ENCODE measurements at regions not wholly inside any gene's neighbourhood (a gene's known extent, or its start where the extent isn't known, plus 50 kb on each side); places are given as distances from the start of the nearest gene placed in this dataset.

- TF ChIP-seq CTCF (conservative IDR thresholded peaks at IDR 0.05) (no peak), ZFX (IDR thresholded peaks at IDR 0.05) (no peak)
Observed at GRCh38 chr17:71378741-71379140, 742.1 kb upstream of the SOX9 start.
